ENCODE measurements at regions not wholly inside any gene's neighbourhood (a gene's known extent, or its start where the extent isn't known, plus 50 kb on each side); places are given as distances from the start of the nearest gene placed in this dataset.

DNA sequence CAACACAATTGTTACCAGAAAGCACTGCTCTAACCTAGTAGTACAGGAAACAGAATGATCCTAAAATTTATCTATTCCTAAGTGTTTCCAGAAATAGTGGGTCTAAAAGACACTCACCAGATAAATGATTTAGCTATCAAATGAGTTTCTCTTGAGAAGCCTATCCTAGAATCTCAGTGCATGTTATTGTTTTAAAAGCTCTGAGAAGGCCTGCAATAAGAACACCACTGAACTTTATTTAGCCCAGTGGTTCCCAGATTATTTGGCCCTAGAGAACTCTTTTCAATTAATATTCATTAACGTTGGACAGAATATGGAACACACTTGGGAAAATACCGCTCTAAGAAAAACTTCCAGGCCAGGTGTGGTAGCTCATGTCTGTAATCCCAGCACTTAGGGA, 220.1 kb upstream of the GHITM start:
- TF ChIP-seq, protein P1, sequence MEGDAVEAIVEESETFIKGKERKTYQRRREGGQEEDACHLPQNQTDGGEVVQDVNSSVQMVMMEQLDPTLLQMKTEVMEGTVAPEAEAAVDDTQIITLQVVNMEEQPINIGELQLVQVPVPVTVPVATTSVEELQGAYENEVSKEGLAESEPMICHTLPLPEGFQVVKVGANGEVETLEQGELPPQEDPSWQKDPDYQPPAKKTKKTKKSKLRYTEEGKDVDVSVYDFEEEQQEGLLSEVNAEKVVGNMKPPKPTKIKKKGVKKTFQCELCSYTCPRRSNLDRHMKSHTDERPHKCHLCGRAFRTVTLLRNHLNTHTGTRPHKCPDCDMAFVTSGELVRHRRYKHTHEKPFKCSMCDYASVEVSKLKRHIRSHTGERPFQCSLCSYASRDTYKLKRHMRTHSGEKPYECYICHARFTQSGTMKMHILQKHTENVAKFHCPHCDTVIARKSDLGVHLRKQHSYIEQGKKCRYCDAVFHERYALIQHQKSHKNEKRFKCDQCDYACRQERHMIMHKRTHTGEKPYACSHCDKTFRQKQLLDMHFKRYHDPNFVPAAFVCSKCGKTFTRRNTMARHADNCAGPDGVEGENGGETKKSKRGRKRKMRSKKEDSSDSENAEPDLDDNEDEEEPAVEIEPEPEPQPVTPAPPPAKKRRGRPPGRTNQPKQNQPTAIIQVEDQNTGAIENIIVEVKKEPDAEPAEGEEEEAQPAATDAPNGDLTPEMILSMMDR (IDR thresholded peaks at IDR 0.05; ENCODE audit: low read length), result no peak
- TF ChIP-seq EZH2 (optimal IDR thresholded peaks at IDR 0.05; ENCODE audit: low read depth, low read length), result no peak

Data from MM.1S (cell line).